ENCODE measurements at regions not wholly inside any gene's neighbourhood (a gene's known extent, or its start where the extent isn't known, plus 50 kb on each side); places are given as distances from the start of the nearest gene placed in this dataset.

DNA sequence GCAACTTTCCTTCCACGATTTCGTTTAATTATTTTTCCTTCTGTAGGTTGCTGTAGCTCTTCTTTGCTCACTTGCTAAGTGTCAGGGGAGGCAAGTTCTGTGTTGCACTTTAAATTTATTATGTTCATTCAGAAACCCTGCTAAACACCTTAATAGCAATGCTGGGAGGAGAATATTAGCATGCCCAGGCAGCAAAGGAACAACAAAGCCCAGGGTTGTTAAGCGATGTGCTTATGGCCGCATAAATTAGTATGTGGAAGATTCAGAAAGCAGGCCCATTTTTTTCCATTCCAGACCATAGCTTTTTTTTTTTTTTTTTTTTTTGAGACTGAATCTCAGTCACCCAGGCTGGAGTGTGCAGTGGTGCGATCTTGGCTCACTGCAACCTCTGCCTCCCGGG, 151.3 kb downstream of the BACH1 start:
- Histone ChIP-seq H3K27ac (no peak overlapping the region), H3K36me3 (no peaks in the 10 kb centered on the region), H3K4me1 (no peaks in the 10 kb centered on the region), H3K9me3 (peaks cover 5% of the 10 kb centered on the region), H3K4me3 (no peak overlapping the region), H3K27me3 (no peaks in the 10 kb centered on the region)
- WGBS, result 86% methylated on average over 6 of the region's 6 CpGs
- no peak for DNase-seq (ENCODE audit: low spot score in 2 of 2)
- TF ChIP-seq POLR2AphosphoS5 (IDR thresholded peaks at IDR 0.05) (no peak), EP300 (IDR thresholded peaks at IDR 0.05) (no peak), POLR2A (IDR thresholded peaks at IDR 0.05) (no peak)

DNA sequence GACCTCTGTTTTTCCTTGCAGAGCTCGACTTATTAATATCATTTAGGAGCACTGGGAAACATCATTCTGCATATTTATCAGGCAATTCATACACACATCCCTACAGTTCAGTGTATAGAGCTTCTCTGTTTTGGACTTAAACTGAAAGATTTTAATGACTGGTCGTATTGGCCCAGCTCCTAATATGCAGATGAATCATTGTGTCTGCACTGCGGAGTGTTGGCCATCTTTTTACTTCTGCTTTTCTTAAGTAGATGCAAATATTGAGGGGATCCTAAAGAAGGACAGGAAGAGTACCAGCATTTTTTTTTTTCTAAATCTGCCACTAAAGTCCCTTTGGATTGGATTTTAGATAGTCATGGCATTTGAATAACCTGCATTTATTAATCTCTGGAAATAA, 154.8 kb downstream of the BACH1 start:
- DNase-seq (ENCODE audit: low spot score in 2 of 2), result no peak
- H3K36me3 ChIP-seq, result no peaks in the 10 kb centered on the region
- H3K9me3 ChIP-seq, result peaks cover 5% of the 10 kb centered on the region
- H3K27me3 ChIP-seq, result no peaks in the 10 kb centered on the region
- no peak for TF ChIP-seq POLR2AphosphoS5 (IDR thresholded peaks at IDR 0.05)
- TF ChIP-seq EP300 (IDR thresholded peaks at IDR 0.05), result no peak
- no peak for TF ChIP-seq CTCF (IDR thresholded peaks at IDR 0.05)
- no peak for TF ChIP-seq POLR2A (IDR thresholded peaks at IDR 0.05)
- H3K27ac ChIP-seq, result no peak overlapping the region
- 84% methylated on average over 3 of the region's 3 CpGs for WGBS
- H3K4me1 ChIP-seq, result no peaks in the 10 kb centered on the region
- H3K4me3 ChIP-seq, result no peak overlapping the region

- H3K36me3 ChIP-seq, result no peaks in the 10 kb centered on the region
- WGBS, result 71% methylated on average over 1 of the region's 1 CpG
- DNase-seq (ENCODE audit: low spot score in 2 of 2), result no peak
- H3K4me3 ChIP-seq, result no peak overlapping the region
- TF ChIP-seq CTCF (IDR thresholded peaks at IDR 0.05) (no peak), EP300 (IDR thresholded peaks at IDR 0.05) (no peak), POLR2AphosphoS5 (IDR thresholded peaks at IDR 0.05) (no peak), POLR2A (IDR thresholded peaks at IDR 0.05) (no peak)
- no peaks in the 10 kb centered on the region for H3K4me1 ChIP-seq
- no peaks in the 10 kb centered on the region for H3K27me3 ChIP-seq
- no peaks in the 10 kb centered on the region for H3K9me3 ChIP-seq
- H3K27ac ChIP-seq, result no peak overlapping the region
Observed at GRCh38 chr21:29454179-29454578, 155.5 kb downstream of the BACH1 start.

GRCh38 chr21:29462479-29462878, 163.8 kb downstream of the BACH1 start:
- Histone ChIP-seq H3K9me3 (no peaks in the 10 kb centered on the region), H3K4me1 (no peaks in the 10 kb centered on the region), H3K27me3 (no peaks in the 10 kb centered on the region), H3K4me3 (no peak overlapping the region), H3K27ac (no peak overlapping the region), H3K36me3 (no peaks in the 10 kb centered on the region)
- WGBS, result 89% methylated on average over 1 of the region's 1 CpG
- no peak for TF ChIP-seq EP300 (IDR thresholded peaks at IDR 0.05)
- TF ChIP-seq CTCF (IDR thresholded peaks at IDR 0.05), result no peak
- TF ChIP-seq POLR2AphosphoS5 (IDR thresholded peaks at IDR 0.05), result no peak
- no peak for TF ChIP-seq POLR2A (IDR thresholded peaks at IDR 0.05)
- DNase-seq (ENCODE audit: low spot score in 2 of 2), result no peak

DNA sequence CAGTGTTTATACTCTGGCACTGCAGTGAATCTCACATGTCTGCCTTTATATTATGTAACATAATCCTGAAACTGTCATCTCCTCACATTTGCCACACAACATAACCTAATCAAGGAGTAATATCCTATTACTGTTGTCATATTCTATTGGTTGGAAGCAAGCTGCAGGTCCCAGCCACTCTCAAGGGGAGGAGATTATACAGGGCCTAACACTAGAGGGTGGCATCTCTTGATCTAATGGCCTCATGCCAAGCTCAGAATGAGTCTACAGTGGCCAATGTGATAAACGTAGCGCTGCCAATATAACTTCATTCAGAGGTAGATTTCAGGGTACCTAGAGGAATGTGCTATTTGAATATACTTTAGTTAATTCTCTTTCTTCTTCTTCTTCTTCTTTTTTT, 166.8 kb downstream of the BACH1 start:
- H3K27me3 ChIP-seq, result no peaks in the 10 kb centered on the region
- WGBS, result 69% methylated on average over 2 of the region's 2 CpGs
- TF ChIP-seq CTCF (IDR thresholded peaks at IDR 0.05) (no peak), POLR2A (IDR thresholded peaks at IDR 0.05) (no peak), POLR2AphosphoS5 (IDR thresholded peaks at IDR 0.05) (no peak), EP300 (IDR thresholded peaks at IDR 0.05) (no peak)
- no peaks in the 10 kb centered on the region for H3K36me3 ChIP-seq
- no peaks in the 10 kb centered on the region for H3K4me1 ChIP-seq
- DNase-seq (ENCODE audit: low spot score in 2 of 2), result no peak
- H3K4me3 ChIP-seq, result no peak overlapping the region
- no peak overlapping the region for H3K27ac ChIP-seq
- H3K9me3 ChIP-seq, result no peaks in the 10 kb centered on the region

DNA sequence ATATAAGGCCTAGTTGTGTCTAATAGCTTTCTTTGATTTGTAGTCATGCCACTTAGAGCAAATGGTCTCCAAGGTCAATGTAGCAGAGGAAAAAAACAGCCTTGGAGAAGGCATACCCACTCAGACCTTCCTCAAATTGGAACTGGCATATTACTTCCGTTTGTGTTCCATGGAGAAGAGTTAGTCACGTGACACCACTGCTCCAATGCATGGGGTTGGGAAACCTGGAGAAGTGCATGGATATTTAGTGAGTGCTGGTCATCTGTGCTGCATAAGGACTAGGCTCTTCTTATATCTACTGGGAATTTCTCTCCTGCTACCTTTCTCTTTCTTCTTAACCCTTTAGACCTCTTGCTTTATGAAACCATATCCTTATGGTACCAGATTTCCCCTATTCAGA, 167.8 kb downstream of the BACH1 start:
- Histone ChIP-seq H3K4me1 (no peaks in the 10 kb centered on the region), H3K36me3 (no peaks in the 10 kb centered on the region), H3K27me3 (no peaks in the 10 kb centered on the region), H3K9me3 (no peaks in the 10 kb centered on the region), H3K27ac (no peak overlapping the region), H3K4me3 (no peak overlapping the region)
- 91% methylated on average over 2 of the region's 2 CpGs for WGBS
- DNase-seq (ENCODE audit: low spot score in 2 of 2), result no peak
- TF ChIP-seq EP300 (IDR thresholded peaks at IDR 0.05), result no peak
- TF ChIP-seq POLR2AphosphoS5 (IDR thresholded peaks at IDR 0.05), result no peak
- TF ChIP-seq POLR2A (IDR thresholded peaks at IDR 0.05), result no peak
- no peak for TF ChIP-seq CTCF (IDR thresholded peaks at IDR 0.05)

Data from suprapubic skin (tissue), 4 donors.